ENCODE measurements at regions not wholly inside any gene's neighbourhood (a gene's known extent, or its start where the extent isn't known, plus 50 kb on each side); places are given as distances from the start of the nearest gene placed in this dataset.

DNA sequence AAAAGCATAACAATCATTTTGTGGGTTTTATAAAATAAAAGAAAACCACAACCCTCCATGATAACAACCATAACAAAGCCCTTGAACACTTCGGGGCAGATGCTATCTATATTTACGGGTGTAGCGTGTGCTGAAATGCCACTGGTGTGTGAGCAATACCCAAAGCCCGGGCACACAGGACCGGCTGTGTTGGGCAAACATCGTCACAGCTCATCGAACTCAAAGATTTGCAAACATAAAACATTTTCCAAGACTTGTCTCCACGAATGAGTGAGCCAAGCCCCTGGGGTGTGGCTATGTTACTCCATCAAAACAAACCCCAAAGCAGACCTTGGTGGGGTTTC is 290.2 kb downstream of the LPIN1 start:
- no peak for DNase-seq (ENCODE audit: low read depth)
- no peak overlapping the region for H3K4me3 ChIP-seq (ENCODE audit: low read depth, low read length)
- TF ChIP-seq, protein P1, sequence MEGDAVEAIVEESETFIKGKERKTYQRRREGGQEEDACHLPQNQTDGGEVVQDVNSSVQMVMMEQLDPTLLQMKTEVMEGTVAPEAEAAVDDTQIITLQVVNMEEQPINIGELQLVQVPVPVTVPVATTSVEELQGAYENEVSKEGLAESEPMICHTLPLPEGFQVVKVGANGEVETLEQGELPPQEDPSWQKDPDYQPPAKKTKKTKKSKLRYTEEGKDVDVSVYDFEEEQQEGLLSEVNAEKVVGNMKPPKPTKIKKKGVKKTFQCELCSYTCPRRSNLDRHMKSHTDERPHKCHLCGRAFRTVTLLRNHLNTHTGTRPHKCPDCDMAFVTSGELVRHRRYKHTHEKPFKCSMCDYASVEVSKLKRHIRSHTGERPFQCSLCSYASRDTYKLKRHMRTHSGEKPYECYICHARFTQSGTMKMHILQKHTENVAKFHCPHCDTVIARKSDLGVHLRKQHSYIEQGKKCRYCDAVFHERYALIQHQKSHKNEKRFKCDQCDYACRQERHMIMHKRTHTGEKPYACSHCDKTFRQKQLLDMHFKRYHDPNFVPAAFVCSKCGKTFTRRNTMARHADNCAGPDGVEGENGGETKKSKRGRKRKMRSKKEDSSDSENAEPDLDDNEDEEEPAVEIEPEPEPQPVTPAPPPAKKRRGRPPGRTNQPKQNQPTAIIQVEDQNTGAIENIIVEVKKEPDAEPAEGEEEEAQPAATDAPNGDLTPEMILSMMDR (IDR thresholded peaks at IDR 0.05; ENCODE audit: control insufficient read depth, extremely low read depth, insufficient read depth) = no peak

DNA sequence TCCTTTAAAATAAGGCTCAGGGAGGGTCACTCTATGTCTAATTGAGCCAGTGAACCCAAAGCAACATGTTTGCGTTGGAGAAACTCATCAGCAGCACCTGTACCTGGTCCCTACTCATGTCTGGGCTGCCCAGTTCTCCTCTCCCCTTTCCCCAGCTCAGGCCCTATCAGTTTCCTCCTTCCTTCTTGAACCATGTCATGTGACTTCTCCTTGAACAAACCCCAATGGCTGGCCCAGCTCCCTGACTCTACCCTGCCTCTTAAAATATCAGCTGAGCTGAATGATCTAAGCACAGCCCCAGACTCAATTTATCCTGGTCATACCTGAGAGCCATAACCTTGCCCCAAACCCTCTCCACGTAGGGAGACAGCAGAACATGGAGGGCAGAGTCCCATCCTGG is 290.9 kb downstream of the LPIN1 start:
- TF ChIP-seq, protein P1 (IDR thresholded peaks at IDR 0.05; ENCODE audit: control insufficient read depth, extremely low read depth, insufficient read depth) = no peak
- no peak overlapping the region for H3K4me3 ChIP-seq (ENCODE audit: low read depth, low read length)
- DNase-seq (ENCODE audit: low read depth) = no peak

DNA sequence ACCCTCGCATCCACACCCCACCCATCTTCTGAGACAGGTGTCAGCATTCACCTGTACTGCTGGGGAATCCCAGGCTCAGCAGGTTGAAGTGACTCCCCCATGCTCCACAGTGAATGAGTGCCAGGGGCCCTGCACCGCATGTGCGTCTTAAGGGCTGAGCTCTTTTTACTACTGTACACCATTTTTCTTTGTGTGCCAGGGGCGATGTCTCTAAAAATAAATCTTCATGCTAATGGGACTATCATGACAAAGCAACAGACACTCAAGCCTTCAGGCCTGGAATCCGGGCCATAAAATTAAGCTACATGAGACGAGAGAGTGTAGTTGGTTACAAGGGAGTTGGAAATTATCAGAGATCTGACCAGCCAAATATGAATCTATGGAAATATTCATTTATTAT is 294.8 kb downstream of the LPIN1 start:
- H3K4me3 ChIP-seq (ENCODE audit: low read depth, low read length) = no peak overlapping the region
- no peak for DNase-seq (ENCODE audit: low read depth)
- TF ChIP-seq, protein P1 (IDR thresholded peaks at IDR 0.05; ENCODE audit: control insufficient read depth, extremely low read depth, insufficient read depth) = no peak

DNA sequence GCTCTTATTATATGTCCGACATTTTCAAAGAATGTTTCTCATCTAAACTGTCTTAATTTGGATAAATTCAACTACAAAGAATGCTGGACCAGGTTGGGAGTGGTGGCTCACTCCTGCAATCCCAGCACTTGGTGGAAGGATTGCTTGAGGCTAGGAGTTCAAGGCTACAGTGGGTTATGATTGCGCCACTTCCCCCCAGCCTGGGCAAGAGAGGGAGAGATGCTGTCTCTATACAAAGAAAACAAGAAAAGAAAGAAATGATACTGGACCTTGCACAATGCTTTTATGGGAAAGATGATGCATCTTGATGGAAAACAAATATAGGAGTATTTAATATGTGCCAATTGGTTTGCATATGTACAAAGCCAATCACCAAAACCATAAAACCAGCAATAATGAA is 296.7 kb downstream of the LPIN1 start:
- TF ChIP-seq, protein P1 (IDR thresholded peaks at IDR 0.05; ENCODE audit: control insufficient read depth, extremely low read depth, insufficient read depth) = no peak
- no peak for DNase-seq (ENCODE audit: low read depth)
- no peak overlapping the region for H3K4me3 ChIP-seq (ENCODE audit: low read depth, low read length)

DNA sequence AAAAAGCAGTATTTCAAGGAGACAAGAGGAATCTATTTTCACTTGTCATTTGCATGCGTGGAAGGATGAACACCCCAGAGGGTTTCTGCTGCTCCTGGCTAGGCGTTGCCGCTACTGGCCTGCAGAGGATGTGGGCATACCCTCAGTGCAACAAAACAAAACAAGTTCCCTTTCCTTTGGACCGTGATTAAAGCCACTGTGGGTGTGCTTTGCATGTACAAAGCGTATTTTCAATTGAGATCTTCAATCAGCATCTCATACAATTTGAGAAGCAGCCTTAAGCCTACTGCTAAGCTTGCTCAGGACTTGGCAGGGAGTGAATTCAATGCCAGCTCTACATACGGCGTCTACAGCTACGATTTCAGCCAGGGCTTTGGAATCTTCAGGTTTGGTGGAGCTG is 298.4 kb downstream of the LPIN1 start:
- TF ChIP-seq, protein P1 (IDR thresholded peaks at IDR 0.05; ENCODE audit: control insufficient read depth, extremely low read depth, insufficient read depth) = no peak
- no peak for DNase-seq (ENCODE audit: low read depth)
- no peak overlapping the region for H3K4me3 ChIP-seq (ENCODE audit: low read depth, low read length)

DNA sequence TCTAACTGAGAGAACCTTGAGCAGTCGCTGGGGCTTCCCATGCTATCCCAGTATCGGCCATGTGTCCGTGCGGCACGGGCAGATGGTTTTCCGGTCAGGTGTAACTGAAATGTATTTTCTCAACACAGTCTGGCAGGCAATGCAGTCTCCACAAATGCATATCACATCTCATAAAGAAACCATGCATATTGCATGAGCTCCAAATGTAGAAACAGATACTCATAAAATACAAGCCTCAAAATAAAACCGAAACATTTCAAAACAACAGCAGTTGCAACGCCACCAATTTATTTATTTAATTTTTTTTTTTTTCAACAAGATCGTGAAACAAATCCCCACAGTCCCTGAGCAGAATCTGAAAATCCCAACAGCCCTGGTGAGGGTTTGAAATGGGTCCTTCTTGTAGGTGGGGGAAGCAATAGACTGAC is 299.4 kb downstream of the LPIN1 start:
- no peak for DNase-seq (ENCODE audit: low read depth)
- no peak overlapping the region for H3K4me3 ChIP-seq (ENCODE audit: low read depth, low read length)
- TF ChIP-seq, protein P1 (IDR thresholded peaks at IDR 0.05; ENCODE audit: control insufficient read depth, extremely low read depth, insufficient read depth) = no peak

DNA sequence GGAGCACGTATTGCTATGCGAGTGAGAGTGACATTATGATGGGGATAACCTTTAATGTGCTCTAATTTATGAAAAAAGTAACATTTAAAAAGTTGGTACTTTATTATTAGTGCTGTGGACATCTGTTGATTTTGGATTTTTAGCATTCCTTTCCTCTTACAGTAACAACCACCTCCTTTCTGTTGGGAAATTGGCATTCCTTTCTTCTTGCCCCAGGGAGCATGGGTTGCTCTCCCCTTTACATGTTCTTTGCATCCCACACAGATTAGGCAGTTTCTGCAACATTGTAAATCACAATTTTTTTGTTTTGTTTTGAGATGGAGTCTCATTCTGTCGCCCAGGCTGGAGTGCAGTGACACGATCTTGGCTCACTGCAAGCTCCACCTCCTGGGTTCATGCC is 300.2 kb downstream of the LPIN1 start:
- no peak overlapping the region for H3K4me3 ChIP-seq (ENCODE audit: low read depth, low read length)
- DNase-seq (ENCODE audit: low read depth) = no peak
- TF ChIP-seq, protein P1 (IDR thresholded peaks at IDR 0.05; ENCODE audit: control insufficient read depth, extremely low read depth, insufficient read depth) = no peak

All from LNCaP clone FGC (cell line).